Neural cell (in vitro differentiated cells): ENCODE measurements at regions not wholly inside any gene's neighbourhood (a gene's known extent, or its start where the extent isn't known, plus 50 kb on each side); places are given as distances from the start of the nearest gene placed in this dataset.

Experiments
- EP300 ChIP-seq: fragments of 450-650 bp; conservative IDR thresholded peaks from 2 replicates; pipeline ENCODE4 v1.6.1; 2014; ENCODE audit warnings: antibody characterized with exemption, mild to moderate bottlenecking, moderate library complexity; ENCODE audit not compliant: poor library complexity, severe bottlenecking
- EZH2 ChIP-seq: fragments of 200-600, 300-800 bp; shearing (Covaris generic), sonication (generic); IDR thresholded peaks from 2 replicates; pipeline ENCODE4 v1.6.1; 2014; ENCODE audit warnings: antibody characterized with exemption, low read length, borderline replicate concordance, mild to moderate bottlenecking; ENCODE audit not compliant: insufficient read depth, poor library complexity, severe bottlenecking
- TAF1 ChIP-seq: IDR thresholded peaks from 2 replicates; pipeline ENCODE4 v1.6.1; 2012; ENCODE audit warnings: low read depth
- TF ChIP-seq, protein P1 (sequence below): fragments of 450-650 bp; IDR thresholded peaks from 2 replicates; pipeline ENCODE4 v1.5.1; 2014; ENCODE audit warnings: antibody characterized with exemption, mild to moderate bottlenecking, moderate library complexity; ENCODE audit not compliant: poor library complexity, severe bottlenecking

DNA sequence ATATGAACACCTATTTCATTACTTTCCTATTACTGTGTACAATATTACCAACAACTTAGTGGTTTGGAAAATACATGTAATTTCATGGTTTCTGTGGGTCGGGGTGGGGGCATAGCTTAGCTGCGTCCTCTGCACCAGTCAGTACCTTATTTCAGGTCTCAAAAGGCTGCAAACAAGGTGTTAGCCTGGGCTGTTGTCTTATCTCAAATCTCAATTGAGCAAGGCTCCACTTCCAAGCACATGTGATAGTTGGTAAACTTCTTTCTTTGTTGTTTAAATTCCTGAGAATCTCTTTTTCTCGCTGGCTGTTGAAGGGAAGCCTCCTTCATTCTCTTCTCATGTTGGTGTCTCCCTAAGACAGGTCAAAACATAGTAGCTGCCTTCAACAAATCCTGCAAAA lies 485.4 kb downstream of the AMY1C start:
- TF ChIP-seq, protein P1, sequence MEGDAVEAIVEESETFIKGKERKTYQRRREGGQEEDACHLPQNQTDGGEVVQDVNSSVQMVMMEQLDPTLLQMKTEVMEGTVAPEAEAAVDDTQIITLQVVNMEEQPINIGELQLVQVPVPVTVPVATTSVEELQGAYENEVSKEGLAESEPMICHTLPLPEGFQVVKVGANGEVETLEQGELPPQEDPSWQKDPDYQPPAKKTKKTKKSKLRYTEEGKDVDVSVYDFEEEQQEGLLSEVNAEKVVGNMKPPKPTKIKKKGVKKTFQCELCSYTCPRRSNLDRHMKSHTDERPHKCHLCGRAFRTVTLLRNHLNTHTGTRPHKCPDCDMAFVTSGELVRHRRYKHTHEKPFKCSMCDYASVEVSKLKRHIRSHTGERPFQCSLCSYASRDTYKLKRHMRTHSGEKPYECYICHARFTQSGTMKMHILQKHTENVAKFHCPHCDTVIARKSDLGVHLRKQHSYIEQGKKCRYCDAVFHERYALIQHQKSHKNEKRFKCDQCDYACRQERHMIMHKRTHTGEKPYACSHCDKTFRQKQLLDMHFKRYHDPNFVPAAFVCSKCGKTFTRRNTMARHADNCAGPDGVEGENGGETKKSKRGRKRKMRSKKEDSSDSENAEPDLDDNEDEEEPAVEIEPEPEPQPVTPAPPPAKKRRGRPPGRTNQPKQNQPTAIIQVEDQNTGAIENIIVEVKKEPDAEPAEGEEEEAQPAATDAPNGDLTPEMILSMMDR, result no peak
- TF ChIP-seq TAF1 (no peak), EP300 (no peak), EZH2 (no peak)
